HG03097 (cell line): ENCODE measurements at regions not wholly inside any gene's neighbourhood (a gene's known extent, or its start where the extent isn't known, plus 50 kb on each side); places are given as distances from the start of the nearest gene placed in this dataset.
"Not testable (repeated sequence)": the region's sequence is repeated elsewhere in the genome, so short reads cannot be mapped to it uniquely, and the experiment has no call there.

Experiments used
- ATAC-seq: cut with Tn5 transposase; IDR thresholded peaks from one replicate; pipeline ENCODE4 v1.9.1; 2021; ENCODE audit not compliant: unreplicated experiment, low FRiP score

DNA sequence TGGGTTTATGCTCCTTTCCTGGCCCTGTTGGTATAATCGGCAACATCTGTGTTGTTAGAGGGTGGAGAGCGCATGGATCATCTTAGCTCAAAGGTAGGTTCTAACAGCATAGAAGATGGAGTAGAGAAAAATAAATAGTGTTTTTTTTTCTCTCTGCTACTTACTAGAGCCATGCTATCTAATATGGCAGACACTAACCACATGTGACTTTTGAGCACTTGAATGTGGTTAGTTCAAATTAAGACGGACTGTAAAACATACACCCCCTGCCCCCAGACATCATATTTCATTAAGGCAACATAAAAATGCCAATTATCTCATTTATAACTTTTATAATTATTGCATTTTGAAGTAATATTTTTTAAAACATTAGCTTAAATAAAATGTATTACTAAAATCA, 525.1 kb downstream of the KIF20B start:
- no peak for ATAC-seq

DNA sequence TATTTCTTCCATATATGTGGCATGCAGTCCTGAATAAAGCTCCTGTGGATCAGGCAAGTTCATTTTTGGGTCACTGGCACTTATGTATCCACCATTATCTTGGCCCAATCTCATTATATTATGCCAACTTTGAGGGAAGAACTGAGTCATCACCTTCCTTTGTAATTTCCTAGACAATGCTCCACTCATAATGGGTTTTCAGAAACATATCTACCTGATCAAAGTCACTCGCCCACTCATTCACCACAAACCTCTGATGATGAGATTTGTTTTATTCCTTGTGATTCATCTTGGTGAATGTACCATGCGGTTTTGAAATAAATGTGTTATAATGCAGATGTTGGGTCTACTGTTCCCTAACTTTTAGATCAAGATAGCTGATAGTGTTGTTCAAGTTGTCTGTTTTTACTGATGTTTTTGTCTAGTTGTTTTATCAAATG, 525.8 kb downstream of the KIF20B start:
- no peak for ATAC-seq

DNA sequence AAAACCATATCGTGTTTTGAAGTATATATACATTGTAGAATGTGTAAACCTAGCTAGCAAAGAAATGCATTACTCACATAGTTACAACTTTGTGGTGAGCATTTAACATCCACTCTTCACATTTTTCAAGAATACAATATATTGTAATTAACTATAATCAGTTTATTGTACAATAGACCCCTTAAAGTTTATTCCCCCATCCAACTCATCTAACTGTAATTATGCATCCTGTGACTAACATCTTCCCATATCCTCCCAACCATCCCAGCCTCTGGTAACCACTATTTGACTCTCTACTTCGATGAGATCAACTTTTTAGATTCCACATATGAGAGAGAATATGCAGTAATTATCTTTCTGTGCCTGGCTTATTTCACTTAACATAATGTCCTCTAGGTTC, 526.4 kb downstream of the KIF20B start:
- no peak for ATAC-seq

DNA sequence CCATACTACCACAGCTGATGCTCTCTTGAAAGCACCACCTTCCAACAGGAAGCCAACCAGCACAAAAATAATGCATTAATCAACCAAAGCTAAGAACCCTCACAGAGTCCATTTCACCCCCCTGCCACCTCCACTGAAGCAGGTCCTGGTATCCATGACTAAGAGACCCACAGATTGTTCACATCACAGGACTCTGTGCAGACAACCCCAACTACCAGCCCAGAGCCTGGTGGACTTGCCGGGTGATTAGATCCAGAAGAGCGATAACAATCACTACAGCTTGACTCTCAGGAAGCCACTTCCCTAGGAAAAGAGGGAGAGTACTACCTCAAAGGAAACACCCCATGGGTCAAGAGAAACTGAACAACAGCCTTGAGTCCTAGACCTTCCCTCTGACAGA, 528.1 kb downstream of the KIF20B start:
- ATAC-seq = no peak

DNA sequence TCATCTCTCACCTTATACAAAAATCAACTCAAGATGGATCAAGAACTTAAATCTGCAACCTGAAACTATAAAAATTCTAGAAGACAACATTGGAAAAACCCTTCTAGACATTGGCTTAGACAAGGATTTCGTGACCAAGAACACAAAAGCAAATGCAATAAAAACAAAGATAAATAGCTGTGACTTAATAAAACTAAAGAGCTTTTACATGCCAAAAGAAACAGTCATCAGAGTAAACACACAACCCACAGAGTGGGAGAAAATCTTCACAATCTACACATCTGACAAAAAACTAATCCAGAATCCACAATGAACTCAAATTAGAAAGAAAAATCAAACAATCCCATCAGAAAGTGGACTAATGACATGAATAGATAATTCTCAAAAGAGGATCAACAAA, 532.4 kb downstream of the KIF20B start:
- ATAC-seq = not testable (repeated sequence)

DNA sequence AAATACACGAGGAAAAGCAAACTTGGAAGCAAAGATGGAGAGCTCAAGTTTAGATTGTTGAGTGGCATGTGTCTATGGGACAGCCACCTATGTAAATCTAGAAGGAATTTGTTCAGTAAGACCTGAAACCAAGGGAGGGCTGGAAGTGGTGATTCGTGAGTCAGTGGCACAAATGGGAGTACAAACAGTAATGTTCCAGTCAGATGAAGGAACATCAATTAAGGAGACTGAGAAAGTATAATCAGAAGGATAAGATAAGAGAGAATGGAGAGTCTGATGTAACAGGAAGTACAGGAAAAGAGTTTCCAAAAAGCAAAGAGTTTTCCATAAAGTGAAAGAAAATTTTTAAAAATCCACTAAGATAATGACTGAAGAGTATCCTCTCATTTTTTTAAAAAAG, 544.2 kb downstream of the KIF20B start:
- no peak for ATAC-seq

DNA sequence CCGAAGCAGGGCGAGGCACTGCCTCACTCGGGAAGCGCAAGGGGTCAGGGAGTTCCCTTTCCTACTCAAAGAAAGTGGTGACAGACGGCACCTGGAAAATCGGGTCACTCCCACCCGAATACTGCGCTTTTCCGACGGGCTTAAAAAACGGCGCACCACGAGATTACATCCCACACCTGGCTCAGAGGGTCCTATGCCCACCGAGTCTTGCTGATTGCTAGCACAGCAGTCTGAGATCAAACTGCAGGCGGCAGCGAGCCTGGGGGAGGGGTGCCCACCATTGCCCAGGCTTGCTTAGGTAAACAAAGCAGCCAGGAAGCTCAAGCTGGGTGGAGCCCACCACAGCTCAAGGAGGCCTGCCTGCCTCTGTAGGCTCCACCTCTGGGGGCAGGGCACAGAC, 549.4 kb downstream of the KIF20B start:
- ATAC-seq = not testable (repeated sequence)

DNA sequence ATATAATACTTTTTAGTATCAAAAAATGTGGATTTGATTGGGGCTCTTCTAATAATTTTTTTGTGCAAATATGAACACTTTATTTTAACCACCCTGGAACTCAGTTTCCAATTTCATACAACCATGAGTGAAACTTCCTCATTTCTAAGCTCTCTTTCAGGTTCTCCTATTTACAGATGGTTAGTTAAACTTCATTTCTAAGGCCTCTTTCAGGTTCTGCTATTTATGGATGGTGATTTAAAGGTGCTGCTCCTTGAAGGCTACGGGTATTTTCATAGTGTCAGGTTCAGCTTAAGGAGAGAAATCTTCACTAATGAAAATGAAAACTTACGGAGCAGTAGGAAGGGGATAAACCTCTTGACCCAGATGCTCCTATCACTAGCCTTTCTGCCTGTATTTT, 568.3 kb downstream of the KIF20B start:
- ATAC-seq = no peak

DNA sequence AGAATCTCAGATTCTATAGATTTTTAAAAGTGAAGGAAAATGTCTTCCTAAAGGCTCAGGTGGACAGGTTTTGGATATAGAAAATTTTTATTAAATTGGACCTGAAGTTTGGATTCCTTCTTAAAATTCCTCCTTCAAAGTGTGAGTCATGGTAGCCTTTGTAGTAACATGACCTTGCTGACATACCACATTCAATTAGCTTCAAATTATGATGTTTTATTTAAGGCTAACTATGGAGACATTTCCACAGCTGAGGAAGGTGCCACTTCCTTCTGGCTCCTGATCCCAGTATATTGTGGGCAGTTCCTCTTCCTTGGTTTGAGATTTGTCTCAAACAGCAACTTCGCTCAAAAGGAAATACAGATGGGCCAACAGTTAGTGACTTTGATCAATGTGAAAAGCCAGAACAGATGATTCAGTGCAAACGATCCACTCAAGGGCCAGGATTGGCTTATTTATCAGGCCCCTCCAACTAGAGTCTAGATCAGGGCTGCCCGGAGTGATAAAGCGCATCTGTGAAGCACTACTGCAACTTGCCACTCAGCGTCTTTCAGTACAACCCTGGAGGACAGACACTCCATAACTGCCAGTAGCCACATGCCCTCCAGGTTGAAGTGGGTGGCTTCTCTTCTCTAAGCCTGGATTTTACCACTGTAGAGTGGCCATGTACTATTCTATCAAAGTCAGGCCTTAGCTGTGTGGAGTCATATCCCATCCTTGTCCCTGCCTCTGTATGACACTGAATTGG, 573.5 kb downstream of the KIF20B start:
- ATAC-seq = no peak

DNA sequence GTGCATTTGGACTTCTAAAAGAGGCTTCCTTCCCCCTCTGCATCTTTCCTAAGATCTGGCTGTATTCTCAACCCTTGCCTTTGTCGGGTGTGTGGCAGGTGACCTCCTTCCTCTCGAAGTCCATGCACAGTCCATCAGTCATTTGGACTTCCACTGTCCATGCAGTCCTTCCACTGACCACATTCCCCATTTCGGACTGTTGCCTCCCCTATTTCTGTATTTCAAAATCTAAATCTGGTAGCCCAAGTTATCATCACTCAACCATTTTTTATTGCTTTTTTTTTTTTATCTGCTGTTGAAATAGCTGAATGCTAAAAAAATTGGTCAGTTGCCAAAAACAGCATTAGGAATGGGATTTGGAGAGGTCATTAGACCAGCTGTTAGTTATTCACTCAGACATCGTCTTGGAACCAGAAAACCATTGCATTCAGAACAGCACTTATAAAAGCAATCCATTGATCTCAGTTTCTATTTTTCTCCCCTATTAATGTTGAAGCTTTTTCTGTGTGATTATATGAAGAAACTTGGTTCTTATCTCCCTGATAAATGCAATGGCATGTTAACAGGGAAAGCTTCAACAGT, 575.6 kb downstream of the KIF20B start:
- ATAC-seq = no peak

DNA sequence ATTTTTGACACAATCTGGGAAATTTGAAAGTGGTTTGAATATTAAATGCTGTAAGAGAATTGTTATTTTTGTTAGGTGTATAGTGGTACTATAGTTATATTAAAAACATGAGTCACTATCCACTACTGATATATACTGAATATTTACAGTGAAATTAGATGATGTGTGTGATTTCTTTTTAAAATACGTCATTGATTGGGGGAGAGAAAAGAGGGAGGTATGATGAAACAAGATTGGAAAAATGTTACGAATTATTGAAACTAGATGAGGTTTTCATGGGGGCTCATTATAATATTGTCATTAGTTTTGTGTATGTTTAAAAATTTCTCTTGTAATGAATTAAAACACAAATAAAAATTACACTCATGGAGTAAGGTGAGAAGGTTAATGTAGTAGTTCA, 571.4 kb downstream of the HTR7 start:
- no peak for ATAC-seq

DNA sequence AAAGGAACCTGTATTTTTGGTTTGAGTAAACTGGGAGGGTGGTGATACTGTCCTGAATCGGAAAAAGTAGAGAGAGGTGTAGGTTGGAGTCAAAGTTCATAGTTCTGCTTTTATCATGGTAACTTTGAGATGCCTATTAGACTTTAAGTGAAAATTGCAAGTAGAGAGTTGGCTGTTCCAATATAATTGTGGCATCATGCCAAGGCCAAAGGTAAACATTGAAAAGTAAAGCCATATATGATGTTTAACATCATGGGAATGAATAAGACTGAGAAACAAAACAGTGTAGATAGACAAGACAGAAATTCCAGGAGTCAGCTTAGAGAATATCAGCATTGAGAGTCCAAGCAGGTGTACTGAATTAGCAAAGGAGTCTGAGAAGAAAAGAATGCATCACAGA, 570.9 kb downstream of the HTR7 start:
- no peak for ATAC-seq

DNA sequence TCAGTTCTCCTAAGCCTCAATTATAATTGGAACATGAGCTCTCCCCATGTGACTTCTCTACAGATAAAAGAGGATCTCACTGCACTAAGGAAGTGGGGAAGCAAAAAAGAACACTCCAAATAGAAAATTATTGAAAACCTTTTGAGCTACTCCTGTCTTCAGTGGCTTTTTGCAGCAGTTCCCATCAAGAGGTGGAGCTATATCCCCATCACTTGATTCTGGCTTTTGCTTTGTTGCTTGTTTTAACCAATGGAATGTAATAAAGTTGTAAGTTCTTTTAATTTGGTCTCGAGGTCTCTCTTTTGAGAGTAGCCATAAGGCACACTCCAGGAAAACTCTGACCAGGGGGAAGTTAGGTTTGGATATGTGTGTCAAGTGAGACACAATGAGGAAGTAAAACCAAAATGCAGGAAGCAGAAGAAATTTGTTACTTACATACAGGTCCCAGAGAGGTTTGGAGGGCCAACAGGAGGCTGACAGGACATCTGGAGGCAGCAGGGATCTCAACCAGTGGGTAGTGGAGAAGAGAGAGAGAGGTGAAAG, 569.4 kb downstream of the HTR7 start:
- no peak for ATAC-seq

DNA sequence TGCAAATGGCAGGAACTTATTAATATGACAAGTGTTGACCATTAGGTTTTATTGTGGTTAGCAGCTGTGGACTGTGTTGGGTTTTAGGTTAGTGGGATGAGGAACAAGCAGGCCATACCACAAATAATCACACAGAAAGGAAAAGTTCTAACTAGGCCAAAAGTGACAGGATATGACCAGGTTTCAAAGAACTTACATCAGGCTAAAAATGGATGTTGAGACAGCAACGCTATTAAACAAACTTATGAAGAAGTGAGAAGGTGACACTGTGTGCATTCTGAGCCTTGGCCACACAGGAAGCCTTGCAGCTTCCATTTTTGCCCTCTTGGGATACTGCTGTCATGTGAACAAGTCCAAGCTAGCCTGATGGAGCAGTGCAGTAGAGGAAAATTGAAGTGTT, 568.8 kb downstream of the HTR7 start:
- ATAC-seq = no peak

DNA sequence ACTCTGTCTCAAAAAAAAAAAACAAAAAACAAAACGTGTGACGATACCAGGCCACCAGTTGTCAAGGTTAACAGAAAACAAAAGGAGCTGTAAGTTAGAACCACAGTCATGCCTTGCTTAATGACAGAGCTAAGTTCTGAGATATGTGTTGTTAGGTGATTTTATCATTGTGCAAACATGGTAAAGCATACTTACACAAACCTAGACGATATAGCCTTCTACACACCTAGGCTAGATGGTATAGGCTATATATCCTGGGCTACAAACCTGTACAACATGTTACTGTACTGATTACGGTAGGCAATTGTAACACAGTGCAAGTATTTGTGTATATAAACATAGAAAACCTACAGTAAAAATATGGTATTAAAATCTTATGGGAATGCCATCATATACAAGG, 564.2 kb downstream of the HTR7 start:
- no peak for ATAC-seq

DNA sequence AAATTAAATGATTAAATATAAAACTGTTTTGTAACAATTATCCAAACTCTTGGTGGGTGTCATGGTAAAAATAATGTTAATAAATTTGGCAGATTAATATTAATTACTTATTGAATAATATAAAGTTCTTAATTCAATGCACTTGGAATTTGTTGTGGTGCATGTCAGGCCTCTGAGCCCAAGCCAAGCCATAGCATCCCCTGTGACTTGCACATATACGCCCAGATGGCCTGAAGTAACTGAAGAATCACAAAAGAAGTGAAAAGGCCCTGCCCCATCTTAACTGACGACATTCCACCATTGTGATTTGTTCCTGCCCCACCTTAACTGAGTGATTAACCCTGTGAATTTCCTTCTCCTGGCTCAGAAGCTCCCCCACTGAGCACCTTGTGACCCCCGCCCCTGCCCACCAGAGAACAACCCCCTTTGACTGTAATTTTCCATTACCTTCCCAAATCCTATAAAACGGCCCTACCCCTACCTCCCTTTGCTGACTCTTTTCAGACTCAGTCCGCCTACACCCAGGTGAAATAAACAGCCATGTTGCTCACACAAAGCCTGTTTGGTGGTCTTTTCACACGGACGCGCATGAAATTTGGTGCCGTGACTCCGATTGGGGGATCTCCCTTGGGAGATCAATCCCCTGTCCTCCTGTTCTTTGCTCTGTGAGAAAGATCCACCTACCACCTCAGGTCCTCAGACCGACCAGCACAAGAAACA, 562.9 kb downstream of the HTR7 start:
- ATAC-seq = not testable (repeated sequence)

DNA sequence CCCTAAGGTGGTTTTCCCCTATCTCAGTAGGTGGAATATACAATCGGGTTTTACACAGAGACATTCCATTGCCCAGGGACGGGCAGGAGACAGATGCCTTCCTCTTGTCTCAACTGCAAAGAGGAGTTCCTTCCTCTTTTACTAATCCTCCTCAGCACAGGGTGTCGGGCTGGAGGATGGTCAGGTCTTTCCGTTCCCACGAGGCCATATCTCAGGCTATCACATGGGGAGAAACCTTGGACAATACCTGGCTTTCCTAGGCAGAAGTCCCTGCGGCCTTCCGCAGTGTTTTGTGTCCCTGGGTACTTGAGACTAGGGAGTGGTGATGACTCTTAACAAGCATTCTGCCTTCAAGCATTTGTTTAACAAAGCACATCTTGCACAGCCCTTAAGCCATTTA, 555.8 kb downstream of the HTR7 start:
- not testable (repeated sequence) for ATAC-seq

DNA sequence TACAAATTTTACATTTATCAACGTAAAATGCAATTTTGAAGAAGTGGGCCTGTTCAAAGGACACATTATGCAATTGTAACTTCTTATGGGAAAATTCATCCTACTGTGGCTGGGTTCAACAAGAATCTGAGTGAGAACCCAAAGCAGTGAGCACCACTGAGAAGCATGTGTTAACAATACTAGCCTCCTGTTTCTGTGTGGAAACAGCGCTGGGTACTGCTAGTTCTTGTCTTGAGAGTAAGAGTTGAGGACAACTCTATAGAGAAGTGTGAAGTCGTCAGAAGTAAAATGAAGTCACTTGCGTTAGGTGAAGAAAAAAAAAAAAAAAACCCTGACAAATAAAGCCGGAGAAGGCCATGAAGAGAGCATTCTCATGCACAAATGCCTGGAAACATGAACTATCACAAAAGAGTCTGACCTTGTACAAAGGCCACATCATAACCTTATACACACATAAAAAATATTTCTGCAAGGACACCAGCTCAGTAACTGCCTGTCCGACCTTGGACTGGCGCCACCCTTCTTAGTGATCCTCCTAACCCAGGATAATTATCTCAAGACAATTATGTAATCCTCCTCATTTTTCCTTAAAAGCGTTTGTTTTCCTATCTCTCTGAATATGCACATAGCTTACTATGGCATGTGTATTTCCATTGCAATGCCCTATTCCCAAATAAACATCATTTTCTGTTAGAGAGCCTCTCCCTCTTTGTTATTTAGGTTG, 554.9 kb downstream of the HTR7 start:
- ATAC-seq = no peak

DNA sequence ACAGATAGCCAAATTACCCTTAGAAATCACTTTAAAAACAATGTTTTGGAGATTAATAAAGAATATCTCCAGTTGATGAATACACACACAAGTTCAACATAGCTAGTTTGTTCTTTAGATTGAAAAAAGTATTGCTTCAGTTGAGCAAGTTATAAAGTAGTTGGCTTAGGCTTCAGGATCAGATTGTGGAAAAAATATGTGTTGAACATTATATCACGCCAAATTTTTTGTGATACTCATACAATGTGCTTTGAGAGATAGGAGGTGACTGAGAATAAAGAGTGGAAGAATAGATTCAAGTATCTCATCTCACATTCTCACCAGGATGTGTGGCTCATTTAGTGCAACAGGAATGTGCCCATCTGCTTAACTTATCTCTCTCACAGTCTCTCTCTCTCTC, 553.3 kb downstream of the HTR7 start:
- no peak for ATAC-seq

DNA sequence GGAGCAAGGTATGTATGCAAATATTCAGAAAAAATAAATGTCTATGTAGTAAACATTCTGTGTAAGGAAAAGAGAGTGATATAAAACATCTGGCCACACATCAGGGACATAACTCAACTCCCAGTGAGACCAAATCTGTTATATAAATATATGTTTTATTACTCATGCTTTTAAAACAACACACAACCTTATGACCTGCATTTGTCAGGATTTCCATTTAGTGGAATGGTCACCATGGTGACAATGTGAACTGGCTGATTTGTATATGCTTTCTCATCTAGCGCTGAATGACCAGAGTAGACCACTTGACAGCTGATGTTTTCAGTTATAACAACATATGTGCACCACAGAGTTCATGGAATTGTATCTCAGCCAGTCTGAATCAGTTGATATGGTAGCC, 551.7 kb downstream of the HTR7 start:
- ATAC-seq = no peak

DNA sequence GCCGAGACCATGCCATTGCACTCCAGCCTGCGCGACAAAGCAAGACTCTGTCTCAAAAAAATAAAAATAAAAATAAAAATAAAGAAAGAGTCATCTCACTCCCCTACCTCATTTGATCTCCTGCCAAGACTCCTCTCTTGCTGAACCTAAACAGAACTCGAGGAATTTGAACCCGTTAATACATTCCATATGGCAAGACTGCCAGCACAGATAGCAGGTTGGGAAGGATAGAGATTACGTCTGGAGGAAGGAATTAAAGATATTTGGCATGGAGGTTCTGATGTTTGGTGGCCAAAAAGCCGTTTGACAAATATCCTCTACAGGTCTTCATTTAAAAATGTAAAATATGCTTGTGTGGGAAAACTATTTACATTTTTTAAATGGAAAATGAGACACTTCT, 549.6 kb downstream of the HTR7 start:
- ATAC-seq = no peak
